Naive B cell (primary cell): ENCODE measurements at regions not wholly inside any gene's neighbourhood (a gene's known extent, or its start where the extent isn't known, plus 50 kb on each side); places are given as distances from the start of the nearest gene placed in this dataset.
A peak's percentile ranks its signal among the peaks of the same experiment; 100 is the strongest.
"Not testable (repeated sequence)": the region's sequence is repeated elsewhere in the genome, so short reads cannot be mapped to it uniquely, and the experiment has no call there.

Source experiments
- ATAC-seq, 2 donors: fragments of 150-1000 bp; cut with Tn5 transposase; 2 replicates each; pipeline ENCODE4 v1.10.0; 2021; ENCODE audit warnings: low read depth in 2 of 2, mild to moderate bottlenecking in 2 of 2, moderate library complexity in 2 of 2
- DNase-seq: peaks from one replicate; pipeline ENCODE4 v3.0.0; 2022
- H3K27ac Mint-ChIP-seq, 6 donors: one replicate each; pipeline ENCODE4 v1.8.0; 2020 to 2022; ENCODE audit warnings: mild to moderate bottlenecking in 6 of 6, mixed read lengths in 6 of 6, moderate library complexity in 5 of 6, inconsistent platforms in 2 of 6
- H3K27me3 Mint-ChIP-seq, 3 donors: one replicate each; pipeline ENCODE4 v1.8.0; 2021 to 2022; ENCODE audit warnings: mixed read lengths in 3 of 3, mild to moderate bottlenecking in 1 of 3
- H3K36me3 Mint-ChIP-seq, 2 donors: one replicate each; pipeline ENCODE4 v1.8.0; 2020 to 2022; ENCODE audit warnings: mixed read lengths in 2 of 2, inconsistent platforms in 1 of 2, mild to moderate bottlenecking in 1 of 2
- H3K4me1 Mint-ChIP-seq, 3 donors: one replicate each; pipeline ENCODE4 v1.8.0; 2020 to 2022; ENCODE audit warnings: mixed read lengths in 3 of 3, inconsistent platforms in 1 of 3, mild to moderate bottlenecking in 1 of 3, moderate library complexity in 1 of 3
- H3K4me3 Mint-ChIP-seq, 8 donors: one replicate each; pipeline ENCODE4 v1.8.0; 2020 to 2022; ENCODE audit warnings: mild to moderate bottlenecking in 8 of 8, mixed read lengths in 8 of 8, moderate library complexity in 8 of 8, inconsistent platforms in 2 of 8
- H3K9me3 Mint-ChIP-seq, 7 donors: one replicate each; pipeline ENCODE4 v1.8.0; 2020 to 2022; ENCODE audit warnings: mixed read lengths in 7 of 7, mild to moderate bottlenecking in 5 of 7, inconsistent platforms in 2 of 7, moderate library complexity in 1 of 7

DNA sequence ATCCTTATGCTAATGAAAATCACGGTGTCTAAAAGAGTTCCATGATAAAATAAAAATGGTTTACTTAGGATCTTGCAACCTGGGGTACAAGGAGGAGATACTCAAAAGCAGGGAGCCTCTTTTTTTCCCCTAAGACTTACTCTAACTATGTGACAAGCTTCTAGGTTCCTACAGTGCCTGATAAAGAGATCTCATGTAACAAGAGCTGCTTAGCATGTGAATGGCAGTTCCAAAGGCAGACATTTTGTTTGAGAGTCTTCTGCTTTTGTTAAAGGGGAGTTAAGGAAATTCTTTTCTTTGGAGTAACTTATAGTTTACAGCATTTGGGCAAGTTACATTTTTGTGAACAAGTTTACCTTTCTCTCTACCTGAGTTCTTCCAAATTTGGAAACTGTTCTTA is 945.8 kb upstream of the ADGRB3 start:
- H3K4me1 Mint-ChIP-seq: no peaks in the 10 kb centered on the region
- peaks cover 0 to 2% (median 0%) of the 10 kb centered on the region in 7 donors for H3K9me3 Mint-ChIP-seq
- no peaks in the 10 kb centered on the region for H3K27me3 Mint-ChIP-seq
- no peak for DNase-seq
- H3K27ac Mint-ChIP-seq: no peak overlapping the region
- no peak for ATAC-seq
- H3K36me3 Mint-ChIP-seq: no peaks in the 10 kb centered on the region
- H3K4me3 Mint-ChIP-seq: no peak overlapping the region

- Mint-ChIP-seq H3K4me3 (no peak overlapping the region), H3K27ac (no peak overlapping the region), H3K36me3 (no peaks in the 10 kb centered on the region), H3K9me3 (peaks cover 0 to 4% (median 0%) of the 10 kb centered on the region in 7 donors), H3K4me1 (no peaks in the 10 kb centered on the region), H3K27me3 (no peaks in the 10 kb centered on the region)
- no peak for DNase-seq
- no peak for ATAC-seq
These were observed 947.7 kb upstream of the ADGRB3 start for GRCh38 chr6:67687396-67687795.

- not testable (repeated sequence) for H3K9me3 Mint-ChIP-seq, DNase-seq, H3K4me1 Mint-ChIP-seq, ATAC-seq, H3K27me3 Mint-ChIP-seq, H3K4me3 Mint-ChIP-seq, H3K36me3 Mint-ChIP-seq, H3K27ac Mint-ChIP-seq
These were observed 948.9 kb upstream of the ADGRB3 start for GRCh38 chr6:67686225-67686624.

GRCh38 chr6:67683960-67684359 is 951.1 kb upstream of the ADGRB3 start:
- no peak for ATAC-seq
- DNase-seq: no peak
- no peak overlapping the region for H3K27ac Mint-ChIP-seq
- peaks cover 0 to 7% (median 2%) of the 10 kb centered on the region in 7 donors for H3K9me3 Mint-ChIP-seq
- H3K36me3 Mint-ChIP-seq: no peaks in the 10 kb centered on the region
- H3K27me3 Mint-ChIP-seq: no peaks in the 10 kb centered on the region
- no peaks in the 10 kb centered on the region for H3K4me1 Mint-ChIP-seq
- no peak overlapping the region for H3K4me3 Mint-ChIP-seq

GRCh38 chr6:67680297-67680932 is 954.7 kb upstream of the ADGRB3 start:
- H3K36me3 Mint-ChIP-seq: no peaks in the 10 kb centered on the region
- H3K4me3 Mint-ChIP-seq: no peak overlapping the region
- ATAC-seq (no peak), DNase-seq (no peak)
- no peak overlapping the region for H3K27ac Mint-ChIP-seq
- no peaks in the 10 kb centered on the region for H3K27me3 Mint-ChIP-seq
- no peaks in the 10 kb centered on the region for H3K4me1 Mint-ChIP-seq
- H3K9me3 Mint-ChIP-seq: peaks cover 0 to 11% (median 3%) of the 10 kb centered on the region in 7 donors

GRCh38 chr6:67679566-67680296 is 955.4 kb upstream of the ADGRB3 start:
- Mint-ChIP-seq H3K27me3 (no peaks in the 10 kb centered on the region), H3K27ac (no peak overlapping the region), H3K4me3 (no peak overlapping the region), H3K36me3 (no peaks in the 10 kb centered on the region), H3K4me1 (no peaks in the 10 kb centered on the region), H3K9me3 (peaks cover 0 to 11% (median 3%) of the 10 kb centered on the region in 7 donors)
- no peak for ATAC-seq
- DNase-seq: no peak

DNA sequence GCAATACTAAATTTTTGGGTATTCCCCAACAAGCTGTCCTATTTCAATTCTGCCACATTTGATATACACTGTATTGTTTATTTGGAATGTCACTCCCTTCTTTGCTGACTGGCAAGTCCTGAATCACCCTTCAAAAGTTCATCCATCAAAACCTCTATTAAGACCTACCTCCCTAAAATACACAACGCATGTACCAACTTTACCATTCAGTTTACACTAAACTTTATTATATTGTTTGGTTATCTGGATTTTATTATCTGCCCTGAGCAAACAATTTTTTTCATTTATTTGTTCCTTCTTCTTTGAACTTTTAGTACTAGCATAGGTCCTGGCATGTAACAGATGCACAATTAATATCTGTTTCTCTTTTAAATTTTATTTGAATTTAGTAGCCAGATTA is 958.2 kb upstream of the ADGRB3 start:
- H3K36me3 Mint-ChIP-seq: no peaks in the 10 kb centered on the region
- no peaks in the 10 kb centered on the region for H3K4me1 Mint-ChIP-seq
- no peaks in the 10 kb centered on the region for H3K27me3 Mint-ChIP-seq
- H3K9me3 Mint-ChIP-seq: peaks cover 0 to 27% (median 6%) of the 10 kb centered on the region in 7 donors
- H3K4me3 Mint-ChIP-seq: no peak overlapping the region
- no peak overlapping the region for H3K27ac Mint-ChIP-seq
- ATAC-seq (no peak), DNase-seq (no peak)

DNA sequence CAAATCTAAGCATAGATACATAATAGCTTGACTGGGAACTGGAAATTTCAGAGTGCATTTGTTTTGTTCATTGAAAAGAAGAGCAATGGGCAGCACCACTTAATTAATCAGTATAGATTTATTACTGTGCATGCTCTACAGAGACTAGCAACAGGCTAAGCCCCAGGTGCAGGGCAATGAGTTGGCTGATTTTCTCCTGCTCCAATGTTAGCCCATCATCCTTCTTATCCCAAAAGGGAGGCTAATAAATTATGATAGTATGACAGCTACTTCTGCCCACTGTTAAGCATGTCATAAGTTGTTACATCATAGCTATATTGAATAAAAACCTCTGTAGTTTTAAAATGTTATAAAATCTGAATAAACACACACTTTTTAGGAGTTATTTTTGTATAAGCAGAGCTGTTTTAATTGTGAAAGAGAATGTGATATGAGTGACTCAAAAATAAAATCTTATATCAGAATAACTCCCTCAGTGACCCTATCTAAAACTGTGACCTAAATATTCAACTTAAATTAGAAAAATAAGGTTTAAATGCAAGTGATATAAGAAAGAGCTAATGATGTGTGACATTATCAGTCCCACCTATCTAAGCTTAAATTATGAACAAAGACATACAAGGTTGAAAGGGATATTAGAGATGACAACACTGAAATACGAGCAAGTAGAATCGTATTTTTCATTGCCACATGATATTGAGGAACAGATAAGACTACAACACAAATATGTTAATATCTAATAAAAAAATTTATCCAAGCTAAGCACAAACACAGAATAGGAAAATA is 967.3 kb upstream of the ADGRB3 start:
- no peak for DNase-seq
- peaks cover 3 to 12% (median 5%) of the 10 kb centered on the region in 7 donors for H3K9me3 Mint-ChIP-seq
- H3K27ac Mint-ChIP-seq: no peak overlapping the region
- H3K4me1 Mint-ChIP-seq: no peaks in the 10 kb centered on the region
- no peak for ATAC-seq
- no peak overlapping the region for H3K4me3 Mint-ChIP-seq
- H3K27me3 Mint-ChIP-seq: no peaks in the 10 kb centered on the region
- no peaks in the 10 kb centered on the region for H3K36me3 Mint-ChIP-seq

DNA sequence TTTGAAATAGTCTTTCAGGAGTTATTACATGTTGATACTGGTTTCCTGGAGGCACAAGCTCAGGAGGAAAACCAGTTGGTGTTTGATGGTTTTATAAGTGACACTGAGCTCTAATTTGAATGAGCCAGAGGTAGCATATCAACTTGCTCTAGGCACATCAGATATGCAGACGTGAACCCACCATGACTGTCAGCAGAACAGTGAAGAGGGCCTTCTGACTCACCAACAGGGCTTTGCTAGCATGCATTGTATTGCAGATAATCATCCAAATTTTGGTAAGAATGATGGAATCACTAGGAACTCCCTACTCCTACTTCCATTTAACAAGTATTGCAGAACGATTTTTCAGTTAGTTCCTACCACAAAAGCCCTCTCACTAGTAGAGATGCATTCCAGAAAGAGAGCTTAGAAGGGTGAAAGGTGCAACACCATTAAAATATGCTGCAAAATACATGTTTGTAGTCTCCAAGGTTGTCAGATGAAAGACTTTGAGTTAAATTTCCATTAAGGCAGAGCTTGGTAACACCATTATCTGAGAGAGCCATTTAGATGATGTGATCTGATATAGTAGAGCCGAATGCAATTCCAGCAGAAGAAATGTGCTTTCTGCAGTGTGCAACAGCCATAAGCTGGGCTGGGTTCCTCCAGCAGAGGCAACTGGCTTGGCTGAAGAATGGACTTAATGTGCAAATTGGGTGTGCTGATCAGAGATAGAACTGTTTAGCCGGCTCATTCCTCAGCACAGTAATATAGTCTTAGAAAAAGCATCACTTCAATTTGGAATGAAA is 968.7 kb upstream of the ADGRB3 start:
- Mint-ChIP-seq H3K36me3 (no peaks in the 10 kb centered on the region), H3K4me3 (no peak overlapping the region), H3K4me1 (no peaks in the 10 kb centered on the region), H3K27ac (no peak overlapping the region), H3K9me3 (peaks cover 0 to 14% (median 4%) of the 10 kb centered on the region in 7 donors), H3K27me3 (no peaks in the 10 kb centered on the region)
- DNase-seq (no peak), ATAC-seq (no peak)

GRCh38 chr6:67664942-67665341 is 970.1 kb upstream of the ADGRB3 start:
- Mint-ChIP-seq H3K9me3 (peaks cover 0 to 16% (median 2%) of the 10 kb centered on the region in 7 donors), H3K27me3 (no peaks in the 10 kb centered on the region), H3K4me1 (no peaks in the 10 kb centered on the region), H3K27ac (no peak overlapping the region), H3K36me3 (no peaks in the 10 kb centered on the region), H3K4me3 (no peak overlapping the region)
- DNase-seq (no peak), ATAC-seq (no peak)

- Mint-ChIP-seq H3K4me1 (no peaks in the 10 kb centered on the region), H3K36me3 (no peaks in the 10 kb centered on the region), H3K9me3 (peaks cover 0 to 20% (median 3%) of the 10 kb centered on the region in 7 donors), H3K27me3 (no peaks in the 10 kb centered on the region), H3K27ac (no peak overlapping the region), H3K4me3 (no peak overlapping the region)
- no peak for ATAC-seq
- no peak for DNase-seq
These were observed 971.8 kb upstream of the ADGRB3 start for GRCh38 chr6:67663105-67663895.

- ATAC-seq (no peak), DNase-seq (no peak)
- H3K9me3 Mint-ChIP-seq: peaks cover 0 to 5% (median 0%) of the 10 kb centered on the region in 7 donors
- H3K4me1 Mint-ChIP-seq: no peaks in the 10 kb centered on the region
- H3K4me3 Mint-ChIP-seq: no peak overlapping the region
- no peak overlapping the region for H3K27ac Mint-ChIP-seq
- H3K36me3 Mint-ChIP-seq: no peaks in the 10 kb centered on the region
- H3K27me3 Mint-ChIP-seq: no peaks in the 10 kb centered on the region
These were observed 981.5 kb upstream of the ADGRB3 start for GRCh38 chr6:67653561-67653960.

DNA sequence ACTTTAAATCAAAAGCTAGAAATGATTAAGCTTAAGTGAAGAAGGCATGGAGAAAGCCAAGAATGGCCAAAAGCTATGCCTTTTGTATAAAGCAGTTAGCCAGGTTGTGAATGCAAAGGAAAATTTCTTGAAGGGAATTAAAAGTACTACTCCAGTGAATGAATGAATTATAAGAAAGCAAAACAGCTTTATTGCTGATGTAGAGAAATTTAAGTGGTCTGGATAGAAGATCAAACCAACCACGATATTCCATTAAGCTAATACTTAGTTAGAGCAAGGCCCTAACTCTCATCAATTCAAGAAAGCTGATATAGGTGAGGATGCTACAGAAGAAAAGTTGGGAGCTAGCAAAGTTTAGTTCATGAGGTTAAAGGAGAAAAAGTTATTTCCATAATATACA is 988.5 kb upstream of the ADGRB3 start:
- Mint-ChIP-seq H3K9me3 (peaks cover 0 to 2% (median 0%) of the 10 kb centered on the region in 7 donors), H3K27ac (peak overlapping the region in 1 of 6 donors; percentile 39), H3K27me3 (no peaks in the 10 kb centered on the region), H3K4me3 (no peak overlapping the region), H3K4me1 (no peaks in the 10 kb centered on the region), H3K36me3 (no peaks in the 10 kb centered on the region)
- no peak for ATAC-seq
- no peak for DNase-seq
